ENCODE measurements at regions not wholly inside any gene's neighbourhood (a gene's known extent, or its start where the extent isn't known, plus 50 kb on each side); places are given as distances from the start of the nearest gene placed in this dataset.

GRCh38 chr13:74835579-74835978 lies 646.4 kb downstream of the TBC1D4 start:
- CTCF ChIA-PET, result no interaction called here
- POLR2A ChIA-PET, result no interaction called here

- ChIA-PET CTCF (no interaction called here), POLR2A (no interaction called here)
Observed at GRCh38 chr13:74825938-74826246, 656.1 kb downstream of the TBC1D4 start.

- ChIA-PET CTCF (no interaction called here), POLR2A (no interaction called here)
Observed at GRCh38 chr13:74825152-74825937, 656.6 kb downstream of the TBC1D4 start.

- POLR2A ChIA-PET, result no interaction called here
Observed at GRCh38 chr13:74820809-74821208, 661.2 kb downstream of the TBC1D4 start.

GRCh38 chr13:74819549-74819948 lies 662.4 kb downstream of the TBC1D4 start:
- POLR2A ChIA-PET, result no interaction called here
- CTCF ChIA-PET, result no interaction called here

More at GRCh38 chr13:74820809-74821208, 661.2 kb downstream of the TBC1D4 start:
- CTCF ChIA-PET, result no interaction called here

GRCh38 chr13:74816737-74817136 lies 665.2 kb downstream of the TBC1D4 start:
- POLR2A ChIA-PET, result no interaction called here

GRCh38 chr13:74796157-74796556 lies 662.0 kb upstream of the KLF12 start:
- ChIA-PET CTCF (no interaction called here), POLR2A (no interaction called here)

More at GRCh38 chr13:74816737-74817136, 665.2 kb downstream of the TBC1D4 start:
- CTCF ChIA-PET, result no interaction called here

- ChIA-PET POLR2A (no interaction called here), CTCF (no interaction called here)
Observed at GRCh38 chr13:74795526-74795925, 661.3 kb upstream of the KLF12 start.

- ChIA-PET POLR2A (no interaction called here), CTCF (no interaction called here)
Observed at GRCh38 chr13:74794582-74794981, 660.4 kb upstream of the KLF12 start.

- ChIA-PET POLR2A (no interaction called here), CTCF (no interaction called here)
Observed at GRCh38 chr13:74794147-74794546, 659.9 kb upstream of the KLF12 start.

- ChIA-PET POLR2A (no interaction called here), CTCF (interaction anchor here (0.7 kb wide), 1 partner anchor 665 kb away, joined by 3 read pairs; no protein-coding TSS in a partner anchor)
Observed at GRCh38 chr13:74784959-74785358, 650.8 kb upstream of the KLF12 start.

GRCh38 chr13:74778946-74779345 lies 644.7 kb upstream of the KLF12 start:
- ChIA-PET CTCF (no interaction called here), POLR2A (no interaction called here)

- ChIA-PET CTCF (no interaction called here), POLR2A (no interaction called here)
Observed at GRCh38 chr13:74778087-74778486, 643.9 kb upstream of the KLF12 start.

- POLR2A ChIA-PET, result no interaction called here
- CTCF ChIA-PET, result no interaction called here
Observed at GRCh38 chr13:74774264-74774663, 640.1 kb upstream of the KLF12 start.

- POLR2A ChIA-PET, result no interaction called here
- CTCF ChIA-PET, result no interaction called here
Observed at GRCh38 chr13:74773248-74773647, 639.0 kb upstream of the KLF12 start.

- ChIA-PET POLR2A (no interaction called here), CTCF (no interaction called here)
Observed at GRCh38 chr13:74771964-74772363, 637.8 kb upstream of the KLF12 start.

- ChIA-PET CTCF (no interaction called here), POLR2A (no interaction called here)
Observed at GRCh38 chr13:74770361-74770760, 636.2 kb upstream of the KLF12 start.

GRCh38 chr13:74769333-74769732 lies 635.1 kb upstream of the KLF12 start:
- ChIA-PET POLR2A (no interaction called here), CTCF (no interaction called here)

- POLR2A ChIA-PET, result no interaction called here
- CTCF ChIA-PET, result no interaction called here
Observed at GRCh38 chr13:74768521-74769085, 634.4 kb upstream of the KLF12 start.

- CTCF ChIA-PET, result no interaction called here
- POLR2A ChIA-PET, result no interaction called here
Observed at GRCh38 chr13:74767050-74767449, 632.8 kb upstream of the KLF12 start.

- ChIA-PET POLR2A (no interaction called here), CTCF (no interaction called here)
Observed at GRCh38 chr13:74765955-74766354, 631.8 kb upstream of the KLF12 start.

All from activated CD8-positive, alpha-beta memory T cell treated with anti-CD3 and anti-CD28 coated beads for 36 hours (primary cell).